Esophagus squamous epithelium (tissue), 4 donors: ENCODE measurements at regions not wholly inside any gene's neighbourhood (a gene's known extent, or its start where the extent isn't known, plus 50 kb on each side); places are given as distances from the start of the nearest gene placed in this dataset.

Experiments used
- POLR2A ChIP-seq, 4 donors: fragments of 450-650 bp; IDR thresholded peaks; one replicate each; pipeline ENCODE4 v1.6.1; 2017; ENCODE audit warnings: antibody characterized with exemption in 4 of 4, mild to moderate bottlenecking in 4 of 4, moderate library complexity in 3 of 4
- TF ChIP-seq, protein P1 (sequence below), 6 experiments: fragments of 450-650 bp in 4 of 6; fragments of 200-600 bp in 2 of 6; sonication (generic) in 2 of 6; IDR thresholded peaks; one replicate each; pipeline ENCODE4 v1.5.1; 2016 to 2019; ENCODE audit warnings: antibody characterized with exemption in 6 of 6, mild to moderate bottlenecking in 4 of 6, moderate library complexity in 4 of 6

DNA sequence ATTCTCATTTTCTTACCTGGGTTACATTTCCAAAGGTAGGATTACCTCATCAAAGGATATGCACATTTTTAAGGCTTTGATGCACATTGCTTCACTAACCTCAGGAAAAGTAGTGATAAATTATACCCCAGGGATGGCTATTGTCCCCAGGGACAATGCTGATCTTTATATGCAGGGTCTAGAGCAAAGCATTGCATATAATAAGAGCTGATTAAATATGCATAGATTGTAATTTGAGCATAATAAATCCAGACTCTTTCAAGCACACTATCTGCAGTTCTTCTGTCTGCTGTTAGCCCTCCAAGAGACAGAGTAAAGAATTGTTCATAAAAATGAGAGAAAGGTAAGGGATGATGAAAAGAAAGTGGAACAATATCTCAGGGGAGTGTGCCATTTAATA is 57.3 kb upstream of the SYT13 start:
- TF ChIP-seq, protein P1, sequence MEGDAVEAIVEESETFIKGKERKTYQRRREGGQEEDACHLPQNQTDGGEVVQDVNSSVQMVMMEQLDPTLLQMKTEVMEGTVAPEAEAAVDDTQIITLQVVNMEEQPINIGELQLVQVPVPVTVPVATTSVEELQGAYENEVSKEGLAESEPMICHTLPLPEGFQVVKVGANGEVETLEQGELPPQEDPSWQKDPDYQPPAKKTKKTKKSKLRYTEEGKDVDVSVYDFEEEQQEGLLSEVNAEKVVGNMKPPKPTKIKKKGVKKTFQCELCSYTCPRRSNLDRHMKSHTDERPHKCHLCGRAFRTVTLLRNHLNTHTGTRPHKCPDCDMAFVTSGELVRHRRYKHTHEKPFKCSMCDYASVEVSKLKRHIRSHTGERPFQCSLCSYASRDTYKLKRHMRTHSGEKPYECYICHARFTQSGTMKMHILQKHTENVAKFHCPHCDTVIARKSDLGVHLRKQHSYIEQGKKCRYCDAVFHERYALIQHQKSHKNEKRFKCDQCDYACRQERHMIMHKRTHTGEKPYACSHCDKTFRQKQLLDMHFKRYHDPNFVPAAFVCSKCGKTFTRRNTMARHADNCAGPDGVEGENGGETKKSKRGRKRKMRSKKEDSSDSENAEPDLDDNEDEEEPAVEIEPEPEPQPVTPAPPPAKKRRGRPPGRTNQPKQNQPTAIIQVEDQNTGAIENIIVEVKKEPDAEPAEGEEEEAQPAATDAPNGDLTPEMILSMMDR (IDR thresholded peaks at IDR 0.05): no peak
- no peak for TF ChIP-seq POLR2A (IDR thresholded peaks at IDR 0.05)
